Stimulated activated CD8-positive, alpha-beta memory T cell treated with anti-CD3 and anti-CD28 coated beads, Interleukin-7, amount 100 ng/mL, for 24 hours (primary cell): ENCODE measurements at regions not wholly inside any gene's neighbourhood (a gene's known extent, or its start where the extent isn't known, plus 50 kb on each side); places are given as distances from the start of the nearest gene placed in this dataset.
"Not testable (repeated sequence)": the region's sequence is repeated elsewhere in the genome, so short reads cannot be mapped to it uniquely, and the experiment has no call there.

ENCODE experiments used
- DNase-seq: peaks from one replicate; pipeline ENCODE4 v3.0.0-alpha.2; 2020; ENCODE audit warnings: low read depth

- DNase-seq: no peak
Observed at GRCh38 chr7:70846208-70846607, 285.7 kb upstream of the GALNT17 start.

DNA sequence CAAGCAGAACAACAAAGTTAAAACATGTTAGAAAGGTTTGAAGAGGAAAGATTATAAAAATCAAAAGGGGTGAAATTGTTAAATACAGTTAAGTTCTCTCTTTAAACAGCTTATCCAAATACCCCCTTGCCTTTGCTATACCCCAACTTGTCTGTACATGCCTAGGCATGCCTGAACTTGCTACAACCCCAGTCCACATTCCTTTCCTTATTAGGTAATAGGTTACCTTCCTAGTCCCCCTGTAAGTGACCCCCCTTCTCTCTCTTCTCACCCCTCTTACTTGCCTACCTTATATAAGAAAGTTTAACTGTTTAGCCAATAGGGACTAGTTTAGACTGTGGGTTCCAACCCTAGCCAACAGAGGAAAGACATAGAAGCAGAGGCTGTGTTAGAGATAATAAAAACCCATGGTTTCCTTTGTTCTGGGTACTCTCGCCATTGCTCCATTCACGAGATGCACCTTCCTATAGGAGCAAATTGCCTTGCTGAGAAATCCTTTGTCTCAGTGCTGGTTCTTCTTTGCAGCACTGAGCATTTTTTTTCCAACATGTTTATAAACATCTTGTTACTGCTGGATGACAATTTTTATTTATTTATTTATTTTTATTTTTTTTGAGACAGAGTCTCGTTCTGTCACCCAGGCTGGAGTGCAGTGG, 282.2 kb upstream of the GALNT17 start:
- no peak for DNase-seq

DNA sequence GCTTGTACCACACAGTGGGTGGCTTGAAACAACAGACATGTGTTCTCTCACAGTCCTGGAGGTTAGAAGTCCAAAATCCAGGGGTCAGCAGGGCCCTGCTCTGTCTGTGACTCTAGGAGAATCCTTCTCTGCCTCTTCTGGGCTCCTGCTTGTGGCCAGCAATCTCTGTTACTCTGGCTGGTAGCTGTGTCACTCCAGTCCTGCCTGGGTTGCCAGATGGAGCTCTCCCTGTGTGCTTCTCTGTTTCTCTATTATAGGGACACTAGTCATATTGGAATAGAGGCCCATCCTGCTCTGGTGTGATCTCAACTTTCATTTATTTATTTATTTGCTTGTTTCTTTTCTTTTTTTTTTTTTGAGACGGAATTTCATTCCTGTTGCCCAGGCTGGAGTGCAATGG, 276.6 kb upstream of the GALNT17 start:
- DNase-seq: no peak

DNA sequence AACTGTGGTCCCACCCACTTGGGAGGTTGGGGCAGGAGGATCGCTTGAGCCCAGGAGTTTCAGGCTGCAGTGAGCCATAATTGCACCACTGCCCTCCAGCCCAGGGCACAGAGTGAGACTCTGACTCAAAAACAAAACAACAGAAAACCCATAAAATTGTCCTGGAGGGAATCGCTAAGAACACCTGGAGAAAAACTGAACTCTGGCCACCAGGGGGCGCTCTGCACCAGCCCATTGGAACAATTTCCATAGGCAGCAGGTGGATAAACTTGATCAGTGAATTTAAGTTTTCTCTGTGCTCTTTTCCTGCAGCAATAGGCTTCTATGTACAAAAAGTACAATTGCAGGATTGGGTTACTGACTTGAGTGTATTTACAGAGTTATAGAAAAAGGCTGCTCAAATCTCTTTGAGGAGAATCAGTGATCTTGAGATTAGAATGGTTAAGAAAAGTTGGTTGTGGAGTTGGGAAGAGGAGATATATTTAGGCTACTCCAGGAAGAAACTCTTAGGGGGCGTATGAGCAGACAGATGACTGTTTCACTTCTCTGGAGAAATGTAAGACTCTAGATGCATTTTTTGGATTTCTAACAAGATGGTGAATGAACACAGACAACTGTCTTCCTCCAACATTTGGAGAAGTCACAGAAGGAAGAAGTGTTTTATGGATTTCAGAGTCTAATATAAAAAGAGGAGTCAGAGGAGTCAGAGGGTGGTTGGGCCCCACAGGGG, 274.9 kb upstream of the GALNT17 start:
- DNase-seq: peak; percentile 41

DNA sequence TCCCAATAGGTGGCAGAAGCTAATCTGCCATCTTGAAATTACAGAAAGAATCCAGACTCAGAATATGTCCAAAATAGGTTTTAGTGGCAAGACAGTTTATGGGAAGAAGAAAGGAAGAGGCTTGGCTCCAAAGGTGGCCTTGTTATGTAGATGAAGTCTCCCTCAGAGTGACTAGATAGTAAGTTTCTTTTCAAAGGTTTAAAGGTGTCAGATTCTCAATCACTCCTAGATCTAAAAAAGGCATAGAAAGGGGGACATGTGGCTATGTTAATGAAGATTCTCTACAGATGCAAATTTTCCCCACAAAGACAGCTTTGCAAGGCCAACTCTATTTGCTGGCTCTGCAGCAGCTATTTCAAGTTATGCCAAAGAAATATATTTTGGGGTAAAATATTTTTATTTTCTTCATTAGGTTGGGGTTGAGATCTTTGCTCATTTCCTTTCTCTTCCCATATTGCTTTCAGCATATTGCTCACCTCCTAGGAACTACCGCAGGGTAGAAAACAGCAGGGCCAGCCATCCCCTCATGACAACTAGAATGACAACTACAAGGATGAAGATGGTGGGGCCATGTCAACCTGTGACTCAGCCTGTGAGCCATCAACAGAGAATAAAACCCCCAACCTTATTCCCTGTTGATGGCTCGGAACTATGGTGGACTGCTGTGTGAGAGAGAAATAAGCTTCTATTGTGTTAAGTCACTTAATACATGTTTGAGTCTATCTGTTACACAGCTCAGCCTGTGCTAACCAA, 274.0 kb upstream of the GALNT17 start:
- no peak for DNase-seq

DNA sequence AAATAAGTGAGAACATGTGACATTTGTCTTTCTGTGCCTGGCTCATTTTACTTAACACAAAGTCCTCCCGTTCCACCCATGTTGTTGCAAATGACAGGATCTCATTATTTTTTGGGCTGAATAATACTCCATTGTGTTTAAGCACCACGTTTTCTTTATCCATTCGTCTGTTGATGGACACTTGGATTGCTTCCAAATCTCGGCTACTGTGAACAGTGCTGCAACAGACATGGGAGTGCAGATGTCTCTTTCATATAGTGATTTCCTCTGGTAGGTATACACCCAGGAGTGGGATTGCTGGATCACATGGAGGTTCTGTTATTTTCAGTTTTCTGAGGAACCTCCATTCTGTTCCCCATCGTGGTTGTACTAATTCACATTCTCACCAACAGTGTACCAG, 264.4 kb upstream of the GALNT17 start:
- DNase-seq: no peak

- no peak for DNase-seq
Observed at GRCh38 chr7:70870349-70870748, 261.6 kb upstream of the GALNT17 start.

GRCh38 chr7:70872188-70872587, 259.8 kb upstream of the GALNT17 start:
- DNase-seq: no peak

GRCh38 chr7:70881167-70881847, 250.6 kb upstream of the GALNT17 start:
- no peak for DNase-seq

GRCh38 chr7:70883750-70884439, 248.0 kb upstream of the GALNT17 start:
- no peak for DNase-seq

DNA sequence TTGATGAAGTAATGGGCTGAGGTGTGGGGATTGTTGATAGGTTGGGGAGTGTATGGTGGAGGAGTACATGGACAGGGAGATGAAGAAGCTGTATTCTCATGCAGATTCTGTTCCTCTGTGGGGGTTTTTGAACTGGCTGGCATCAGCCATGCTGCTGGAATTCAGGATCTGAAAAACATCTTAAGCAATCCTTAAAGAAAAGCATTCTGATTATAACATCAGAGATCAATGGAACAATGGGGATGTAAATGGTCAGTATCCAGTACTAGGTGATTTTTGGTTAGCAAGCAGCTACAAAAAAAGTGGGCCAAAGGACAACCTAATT, 247.5 kb upstream of the GALNT17 start:
- DNase-seq: no peak

- no peak for DNase-seq
Observed at GRCh38 chr7:70884809-70885208, 247.1 kb upstream of the GALNT17 start.

GRCh38 chr7:70886547-70886946, 245.4 kb upstream of the GALNT17 start:
- DNase-seq: no peak

DNA sequence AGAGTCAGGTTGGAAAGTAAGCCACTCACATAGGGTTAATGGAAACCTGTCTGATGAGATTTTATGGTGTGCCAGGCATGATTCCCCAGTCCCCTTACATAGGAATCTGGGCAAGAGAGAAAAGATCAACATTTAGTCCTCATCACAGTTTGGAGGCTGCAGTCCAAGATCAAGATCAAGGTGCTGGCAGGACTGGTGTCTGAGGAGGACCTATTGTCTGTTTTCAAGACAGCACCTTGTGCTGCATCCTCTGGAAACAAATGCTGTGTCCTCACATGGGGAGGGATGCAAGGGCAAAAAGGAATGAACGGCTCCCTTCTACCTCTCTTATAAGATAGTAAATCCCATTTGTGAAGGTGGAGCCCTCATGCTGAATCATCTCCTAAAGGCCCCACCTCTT, 244.8 kb upstream of the GALNT17 start:
- DNase-seq: no peak

DNA sequence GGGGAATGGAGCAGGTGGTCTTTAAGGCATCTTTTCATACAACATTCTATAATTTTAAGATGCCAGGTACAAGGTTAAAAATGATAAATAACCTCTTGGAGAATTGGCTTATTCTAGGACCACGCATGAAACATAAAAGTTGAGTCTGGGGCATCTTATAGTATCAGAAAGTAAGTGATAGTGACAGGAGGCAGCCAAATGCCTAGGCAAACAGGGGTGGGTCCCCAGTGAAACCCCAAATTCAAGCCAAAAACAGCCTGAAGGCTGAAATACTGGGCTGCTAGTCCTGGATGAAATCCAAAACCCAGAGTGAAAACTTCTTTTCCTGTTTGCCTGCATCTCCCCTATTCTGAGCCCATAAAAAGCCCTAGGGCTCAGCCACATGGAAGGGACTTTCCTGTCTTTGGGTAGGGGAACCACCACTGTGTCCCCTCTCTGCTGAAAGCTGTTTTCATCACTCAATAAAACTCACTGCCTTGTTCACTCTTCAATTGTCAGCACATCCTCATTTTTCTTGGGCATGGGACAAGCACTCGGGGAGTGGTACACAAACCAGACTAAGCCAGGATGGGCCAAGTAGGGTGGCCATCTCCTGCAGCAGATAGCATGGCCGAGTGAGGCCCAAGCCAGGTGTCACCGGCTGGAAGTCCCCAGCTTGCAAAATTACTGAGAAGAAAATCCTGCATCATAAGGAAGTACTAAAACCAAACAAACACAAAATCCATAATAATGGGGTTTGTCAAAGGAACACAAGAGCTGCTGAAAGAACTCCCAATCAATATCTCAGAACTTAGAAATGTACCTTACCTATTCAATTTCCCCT, 241.6 kb upstream of the GALNT17 start:
- no peak for DNase-seq

DNA sequence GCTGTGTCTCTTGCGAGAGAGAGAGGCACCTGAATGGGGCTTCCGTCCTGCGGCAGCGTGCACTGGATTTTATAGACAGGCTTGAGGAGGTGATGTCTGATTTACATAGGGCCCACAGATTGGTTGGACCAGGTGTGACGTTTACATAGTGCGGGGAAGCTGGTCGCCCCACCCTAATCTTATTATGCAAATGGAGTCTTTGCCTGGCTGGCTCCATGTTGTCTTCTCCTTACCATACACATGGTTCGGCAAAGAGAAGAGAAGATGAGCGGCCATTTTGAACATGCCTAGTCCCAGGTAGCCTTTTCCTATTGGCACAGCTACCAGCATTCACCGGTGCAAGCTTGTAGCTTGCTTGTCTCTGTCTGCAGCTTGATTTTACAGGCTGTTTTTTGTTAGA, 238.5 kb upstream of the GALNT17 start:
- DNase-seq: no peak

GRCh38 chr7:70893971-70894715, 237.8 kb upstream of the GALNT17 start:
- no peak for DNase-seq

- no peak for DNase-seq
Observed at GRCh38 chr7:70894799-70895198, 237.1 kb upstream of the GALNT17 start.

DNA sequence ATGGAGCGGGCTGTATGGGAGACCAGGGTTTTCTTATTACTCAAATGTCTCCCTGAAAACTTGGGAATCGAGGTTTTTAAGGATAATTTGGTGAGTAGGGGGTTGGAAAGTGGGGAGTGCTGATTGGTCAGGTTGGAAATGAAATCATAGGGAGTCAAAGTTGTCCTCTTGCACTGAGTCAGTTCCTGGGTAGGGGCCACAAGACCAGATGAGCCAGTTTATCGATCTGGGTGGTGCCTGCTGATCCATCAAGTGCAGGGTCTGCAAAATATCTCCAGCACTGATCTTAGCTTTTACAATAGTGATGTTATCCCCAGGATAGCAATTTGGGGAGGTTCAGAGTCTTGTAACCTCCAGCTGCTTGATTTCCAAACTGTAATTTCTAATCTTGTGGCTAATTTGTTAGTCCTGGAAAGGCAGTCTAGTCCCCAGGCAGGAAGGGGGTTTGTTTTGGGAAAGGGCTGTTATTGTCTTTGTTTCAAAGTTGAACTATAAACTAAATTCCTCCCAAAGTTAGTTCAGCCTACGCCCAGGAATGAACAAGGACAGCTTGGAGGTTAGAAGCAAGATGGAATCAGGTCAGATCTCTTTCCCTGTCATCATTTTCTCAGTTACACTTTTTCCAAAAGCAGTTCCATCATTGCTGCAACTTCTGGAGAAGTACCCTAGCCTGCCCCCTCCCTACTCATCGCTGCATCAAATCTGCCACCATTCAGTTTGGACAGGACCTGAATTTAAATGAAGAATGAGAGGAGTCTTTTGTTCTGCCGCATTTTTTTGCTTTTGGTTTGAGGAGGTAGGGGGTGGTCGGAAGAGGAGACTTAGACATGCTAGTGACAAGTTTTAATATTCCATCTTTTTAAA, 236.4 kb upstream of the GALNT17 start:
- not testable (repeated sequence) for DNase-seq
